Esophagus squamous epithelium (tissue), 4 donors: ENCODE measurements at regions not wholly inside any gene's neighbourhood (a gene's known extent, or its start where the extent isn't known, plus 50 kb on each side); places are given as distances from the start of the nearest gene placed in this dataset.

Source experiments
- POLR2A ChIP-seq, 4 donors: fragments of 450-650 bp; IDR thresholded peaks; one replicate each; pipeline ENCODE4 v1.6.1; 2017; ENCODE audit warnings: antibody characterized with exemption in 4 of 4, mild to moderate bottlenecking in 4 of 4, moderate library complexity in 3 of 4
- TF ChIP-seq, protein P1 (sequence below), 6 experiments: fragments of 450-650 bp in 4 of 6; fragments of 200-600 bp in 2 of 6; sonication (generic) in 2 of 6; IDR thresholded peaks; one replicate each; pipeline ENCODE4 v1.5.1; 2016 to 2019; ENCODE audit warnings: antibody characterized with exemption in 6 of 6, mild to moderate bottlenecking in 4 of 6, moderate library complexity in 4 of 6

DNA sequence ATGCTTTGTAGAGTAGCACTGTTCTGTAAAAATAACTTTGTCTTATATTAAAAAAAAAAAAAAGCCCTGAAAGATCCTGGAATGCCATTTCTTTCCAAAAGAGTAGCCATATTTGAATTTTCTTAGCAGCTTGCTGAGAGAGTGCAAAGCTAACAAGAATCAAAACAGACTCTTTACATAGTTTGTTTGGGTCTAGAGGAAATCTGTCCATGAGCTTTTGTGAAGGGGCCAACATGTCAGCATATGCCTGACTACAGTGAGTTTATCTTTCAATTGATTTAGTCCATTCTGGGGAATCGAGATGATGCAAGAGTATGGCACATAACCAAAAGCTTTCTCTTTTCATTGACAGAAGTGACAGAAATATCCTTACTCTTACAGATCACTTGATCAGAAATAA is 777.7 kb upstream of the ACVR2A start:
- TF ChIP-seq, protein P1, sequence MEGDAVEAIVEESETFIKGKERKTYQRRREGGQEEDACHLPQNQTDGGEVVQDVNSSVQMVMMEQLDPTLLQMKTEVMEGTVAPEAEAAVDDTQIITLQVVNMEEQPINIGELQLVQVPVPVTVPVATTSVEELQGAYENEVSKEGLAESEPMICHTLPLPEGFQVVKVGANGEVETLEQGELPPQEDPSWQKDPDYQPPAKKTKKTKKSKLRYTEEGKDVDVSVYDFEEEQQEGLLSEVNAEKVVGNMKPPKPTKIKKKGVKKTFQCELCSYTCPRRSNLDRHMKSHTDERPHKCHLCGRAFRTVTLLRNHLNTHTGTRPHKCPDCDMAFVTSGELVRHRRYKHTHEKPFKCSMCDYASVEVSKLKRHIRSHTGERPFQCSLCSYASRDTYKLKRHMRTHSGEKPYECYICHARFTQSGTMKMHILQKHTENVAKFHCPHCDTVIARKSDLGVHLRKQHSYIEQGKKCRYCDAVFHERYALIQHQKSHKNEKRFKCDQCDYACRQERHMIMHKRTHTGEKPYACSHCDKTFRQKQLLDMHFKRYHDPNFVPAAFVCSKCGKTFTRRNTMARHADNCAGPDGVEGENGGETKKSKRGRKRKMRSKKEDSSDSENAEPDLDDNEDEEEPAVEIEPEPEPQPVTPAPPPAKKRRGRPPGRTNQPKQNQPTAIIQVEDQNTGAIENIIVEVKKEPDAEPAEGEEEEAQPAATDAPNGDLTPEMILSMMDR (IDR thresholded peaks at IDR 0.05): no peak
- no peak for TF ChIP-seq POLR2A (IDR thresholded peaks at IDR 0.05)
